Gastroesophageal sphincter (tissue), 4 donors: ENCODE measurements at regions not wholly inside any gene's neighbourhood (a gene's known extent, or its start where the extent isn't known, plus 50 kb on each side); places are given as distances from the start of the nearest gene placed in this dataset.

Experiments
- ATAC-seq: fragments of 150-250 bp; one replicate; pipeline ENCODE4 v1.9.1; 2016; ENCODE audit warnings: mild to moderate bottlenecking, moderate library complexity
- H3K27ac ChIP-seq, 4 donors: fragments of 200-600 bp; sonication (generic) in 3 of 4; 1 replicate in 3 of 4; 2 replicates in 1 of 4; pipeline ENCODE4 v1.5.1; 2016 to 2019
- H3K27me3 ChIP-seq: fragments of 200-600 bp; sonication (generic); one replicate; pipeline ENCODE4 v1.5.1; 2019
- H3K36me3 ChIP-seq, 2 donors: fragments of 200-600 bp; sonication (generic); one replicate each; pipeline ENCODE4 v1.5.1; 2019; ENCODE audit warnings: control low read depth in 1 of 2
- H3K4me1 ChIP-seq, 3 donors: fragments of 200-600 bp; sonication (generic); 1 replicate in 2 of 3; 2 replicates in 1 of 3; pipeline ENCODE4 v1.5.1; 2016 to 2019; ENCODE audit warnings: control low read depth in 2 of 3
- H3K4me3 ChIP-seq, 2 donors: fragments of 200-600 bp; sonication (generic); one replicate each; pipeline ENCODE4 v1.5.1; 2019; ENCODE audit warnings: mild to moderate bottlenecking in 1 of 2, moderate library complexity in 1 of 2
- H3K9me3 ChIP-seq, 3 donors: fragments of 200-600 bp; sonication (generic); one replicate each; pipeline ENCODE4 v1.5.1; 2017 to 2019; ENCODE audit warnings: control low read depth in 2 of 3
- CTCF ChIP-seq, 4 experiments: fragments of 200-600 bp in 2 of 4; fragments of 450-650 bp in 2 of 4; sonication (generic) in 1 of 4; IDR thresholded peaks; one replicate each; pipeline ENCODE4 v1.5.1; 2017 to 2019; ENCODE audit warnings: antibody characterized with exemption in 4 of 4, mild to moderate bottlenecking in 2 of 4, moderate library complexity in 2 of 4
- EP300 ChIP-seq: sonication (generic); formaldehyde crosslinking; IDR thresholded peaks from one replicate; pipeline ENCODE4 v1.6.1; 2017; ENCODE audit warnings: antibody characterized with exemption, mild to moderate bottlenecking
- POLR2A ChIP-seq, 2 donors: fragments of 450-650 bp; IDR thresholded peaks; one replicate each; pipeline ENCODE4 v1.6.1; 2017; ENCODE audit warnings: antibody characterized with exemption in 2 of 2, mild to moderate bottlenecking in 2 of 2, moderate library complexity in 1 of 2
- POLR2AphosphoS5 ChIP-seq: sonication (generic); formaldehyde crosslinking; IDR thresholded peaks from one replicate; pipeline ENCODE4 v1.6.1; 2017; ENCODE audit warnings: antibody characterized with exemption
- WGBS, 2 donors: methylation state at CpG; one replicate each; pipeline ENCODE4 v1.1.5; 2018; ENCODE audit warnings: low coverage in 1 of 2; 5-methylcytosine and 5-hydroxymethylcytosine counted together

- Histone ChIP-seq H3K9me3 (no peaks in the 10 kb centered on the region), H3K36me3 (no peaks in the 10 kb centered on the region), H3K4me1 (peaks cover 0 to 8% (median 0%) of the 10 kb centered on the region in 3 donors), H3K27me3 (no peaks in the 10 kb centered on the region), H3K4me3 (no peak overlapping the region), H3K27ac (no peak overlapping the region)
- no peak for ATAC-seq
- TF ChIP-seq POLR2A (IDR thresholded peaks at IDR 0.05) (no peak), EP300 (no peak), POLR2AphosphoS5 (no peak), CTCF (IDR thresholded peaks at IDR 0.05) (no peak)
- WGBS, 2 donors, result 94 to 96% methylated on average over 2 of the region's 2 CpGs
Measured at GRCh38 chr1:220374449-220374848, 102.2 kb upstream of the RAB3GAP2 start.

GRCh38 chr1:220372451-220372850 lies 100.2 kb upstream of the RAB3GAP2 start:
- WGBS, 2 donors, result 80 to 94% methylated on average over 6 to 7 of the region's 7 CpGs
- no peak for ATAC-seq
- H3K4me1 ChIP-seq, result peaks cover 0 to 13% (median 0%) of the 10 kb centered on the region in 3 donors
- no peak overlapping the region for H3K27ac ChIP-seq
- TF ChIP-seq POLR2AphosphoS5 (no peak), EP300 (no peak), CTCF (IDR thresholded peaks at IDR 0.05) (no peak), POLR2A (IDR thresholded peaks at IDR 0.05) (no peak)
- no peak overlapping the region for H3K4me3 ChIP-seq
- H3K27me3 ChIP-seq, result no peaks in the 10 kb centered on the region
- no peaks in the 10 kb centered on the region for H3K36me3 ChIP-seq
- H3K9me3 ChIP-seq, result no peaks in the 10 kb centered on the region

GRCh38 chr1:220371324-220371723 lies 99.1 kb upstream of the RAB3GAP2 start:
- Histone ChIP-seq H3K9me3 (peaks cover 0 to 6% (median 0%) of the 10 kb centered on the region in 3 donors), H3K27ac (no peak overlapping the region)

GRCh38 chr1:220370041-220370700 lies 97.9 kb upstream of the RAB3GAP2 start:
- WGBS, 2 donors, result 36 to 50% methylated on average over 2 to 4 of the region's 5 CpGs
- TF ChIP-seq EP300 (no peak), CTCF (IDR thresholded peaks at IDR 0.05) (no peak), POLR2AphosphoS5 (no peak), POLR2A (IDR thresholded peaks at IDR 0.05) (no peak)
- H3K27me3 ChIP-seq, result no peaks in the 10 kb centered on the region
- H3K4me3 ChIP-seq, result no peak overlapping the region
- peaks cover 0 to 13% (median 0%) of the 10 kb centered on the region in 3 donors for H3K4me1 ChIP-seq
- ATAC-seq, result no peak
- H3K27ac ChIP-seq, result no peak overlapping the region
- no peaks in the 10 kb centered on the region for H3K36me3 ChIP-seq
- H3K9me3 ChIP-seq, result peaks cover 0 to 6% (median 0%) of the 10 kb centered on the region in 3 donors

More at GRCh38 chr1:220371324-220371723, 99.1 kb upstream of the RAB3GAP2 start:
- H3K27me3 ChIP-seq, result no peaks in the 10 kb centered on the region
- peaks cover 0 to 13% (median 0%) of the 10 kb centered on the region in 3 donors for H3K4me1 ChIP-seq
- H3K36me3 ChIP-seq, result no peaks in the 10 kb centered on the region
- ATAC-seq, result no peak
- H3K4me3 ChIP-seq, result no peak overlapping the region
- WGBS, 2 donors, result 82 to 93% methylated on average over 3 of the region's 4 CpGs
- TF ChIP-seq EP300 (no peak), POLR2A (IDR thresholded peaks at IDR 0.05) (no peak), CTCF (IDR thresholded peaks at IDR 0.05) (no peak)

- Histone ChIP-seq H3K27me3 (no peaks in the 10 kb centered on the region), H3K4me3 (no peak overlapping the region), H3K27ac (no peak overlapping the region), H3K9me3 (peaks cover 0 to 6% (median 0%) of the 10 kb centered on the region in 3 donors), H3K36me3 (no peaks in the 10 kb centered on the region), H3K4me1 (peaks cover 0 to 13% (median 0%) of the 10 kb centered on the region in 3 donors)
- no peak for ATAC-seq
- WGBS, 2 donors, result 47 to 67% methylated on average over 1 to 3 of the region's 3 CpGs
- TF ChIP-seq POLR2A (IDR thresholded peaks at IDR 0.05), result no peak
- no peak for TF ChIP-seq EP300
- TF ChIP-seq CTCF (IDR thresholded peaks at IDR 0.05), result no peak
- no peak for TF ChIP-seq POLR2AphosphoS5
Measured at GRCh38 chr1:220369511-220369910, 97.3 kb upstream of the RAB3GAP2 start.
